ENCODE measurements at regions not wholly inside any gene's neighbourhood (a gene's known extent, or its start where the extent isn't known, plus 50 kb on each side); places are given as distances from the start of the nearest gene placed in this dataset.

GRCh38 chr10:65491799-65492198 lies 1434.0 kb upstream of the LRRTM3 start:
- DNase-seq (ENCODE audit: low read depth in 2 of 2): no peak

GRCh38 chr10:65496541-65496940 lies 1429.3 kb upstream of the LRRTM3 start:
- DNase-seq (ENCODE audit: low read depth in 2 of 2): no peak

- no peak for DNase-seq (ENCODE audit: low read depth in 2 of 2)
Measured at GRCh38 chr10:65497837-65498236, 1428.0 kb upstream of the LRRTM3 start.

- DNase-seq (ENCODE audit: low read depth in 2 of 2): no peak
Measured at GRCh38 chr10:65500716-65501115, 1425.1 kb upstream of the LRRTM3 start.

- no peak for DNase-seq (ENCODE audit: low read depth in 2 of 2)
Measured at GRCh38 chr10:65501259-65501658, 1424.6 kb upstream of the LRRTM3 start.

- no peak for DNase-seq (ENCODE audit: low read depth in 2 of 2)
Measured at GRCh38 chr10:65518379-65518778, 1407.5 kb upstream of the LRRTM3 start.

GRCh38 chr10:65528986-65529385 lies 1396.8 kb upstream of the LRRTM3 start:
- no peak for DNase-seq (ENCODE audit: low read depth in 2 of 2)

GRCh38 chr10:65531545-65531944 lies 1394.3 kb upstream of the LRRTM3 start:
- DNase-seq (ENCODE audit: low read depth in 2 of 2): no peak

GRCh38 chr10:65534771-65535170 lies 1391.1 kb upstream of the LRRTM3 start:
- DNase-seq (ENCODE audit: low read depth in 2 of 2): no peak

- DNase-seq (ENCODE audit: low read depth in 2 of 2): no peak
Measured at GRCh38 chr10:65544756-65545155, 1381.1 kb upstream of the LRRTM3 start.

- DNase-seq (ENCODE audit: low read depth in 2 of 2): no peak
Measured at GRCh38 chr10:65548001-65548400, 1377.8 kb upstream of the LRRTM3 start.

- no peak for DNase-seq (ENCODE audit: low read depth in 2 of 2)
Measured at GRCh38 chr10:65550761-65551160, 1375.1 kb upstream of the LRRTM3 start.

- no peak for DNase-seq (ENCODE audit: low read depth in 2 of 2)
Measured at GRCh38 chr10:65555192-65555591, 1370.6 kb upstream of the LRRTM3 start.

GRCh38 chr10:65556006-65556405 lies 1369.8 kb upstream of the LRRTM3 start:
- DNase-seq (ENCODE audit: low read depth in 2 of 2): no peak

GRCh38 chr10:65559369-65559768 lies 1366.5 kb upstream of the LRRTM3 start:
- DNase-seq (ENCODE audit: low read depth in 2 of 2): no peak

GRCh38 chr10:65565246-65565645 lies 1360.6 kb upstream of the LRRTM3 start:
- no peak for DNase-seq (ENCODE audit: low read depth in 2 of 2)

GRCh38 chr10:65566906-65567305 lies 1358.9 kb upstream of the LRRTM3 start:
- no peak for DNase-seq (ENCODE audit: low read depth in 2 of 2)

GRCh38 chr10:65570143-65571010 lies 1355.5 kb upstream of the LRRTM3 start:
- DNase-seq (ENCODE audit: low read depth in 2 of 2): no peak

- DNase-seq (ENCODE audit: low read depth in 2 of 2): no peak
Measured at GRCh38 chr10:65571011-65571570, 1354.7 kb upstream of the LRRTM3 start.

GRCh38 chr10:65581426-65582026 lies 1344.3 kb upstream of the LRRTM3 start:
- no peak for DNase-seq (ENCODE audit: low read depth in 2 of 2)

GRCh38 chr10:65602182-65602865 lies 1323.5 kb upstream of the LRRTM3 start:
- no peak for DNase-seq (ENCODE audit: low read depth in 2 of 2)

GRCh38 chr10:65611592-65611991 lies 1314.2 kb upstream of the LRRTM3 start:
- DNase-seq (ENCODE audit: low read depth in 2 of 2): peak; percentile 57
